Hematopoietic multipotent progenitor cell treated with erythropoietin and hydrocortisone succinate and interleukin-3 and kit ligand, for 4 days (in vitro differentiated cells): ENCODE measurements at regions not wholly inside any gene's neighbourhood (a gene's known extent, or its start where the extent isn't known, plus 50 kb on each side); places are given as distances from the start of the nearest gene placed in this dataset.
A peak's percentile ranks its signal among the peaks of the same experiment; 100 is the strongest.

Experiments used
- DNase-seq: peaks from one replicate; pipeline ENCODE4 v3.0.0-alpha.2; 2015

- no peak for DNase-seq
Observed at GRCh38 chr20:39269493-39270217, 307.5 kb downstream of the DHX35 start.

GRCh38 chr20:39268981-39269461, 306.9 kb downstream of the DHX35 start:
- peak; percentile 63 for DNase-seq

GRCh38 chr20:39268491-39268951, 306.4 kb downstream of the DHX35 start:
- DNase-seq = no peak

GRCh38 chr20:39266989-39267388, 304.8 kb downstream of the DHX35 start:
- no peak for DNase-seq

GRCh38 chr20:39264506-39265172, 302.5 kb downstream of the DHX35 start:
- peak; percentile 67 for DNase-seq

- no peak for DNase-seq
Observed at GRCh38 chr20:39263076-39263475, 300.9 kb downstream of the DHX35 start.

GRCh38 chr20:39259808-39260207, 297.7 kb downstream of the DHX35 start:
- no peak for DNase-seq

GRCh38 chr20:39259010-39259803, 297.1 kb downstream of the DHX35 start:
- DNase-seq = peak; percentile 4

GRCh38 chr20:39258253-39258652, 296.1 kb downstream of the DHX35 start:
- DNase-seq = no peak

GRCh38 chr20:39253051-39253755, 291.1 kb downstream of the DHX35 start:
- DNase-seq = no peak

- DNase-seq = no peak
Observed at GRCh38 chr20:39252035-39252434, 289.9 kb downstream of the DHX35 start.

GRCh38 chr20:39249798-39250197, 287.7 kb downstream of the DHX35 start:
- no peak for DNase-seq

- no peak for DNase-seq
Observed at GRCh38 chr20:39248862-39249485, 286.8 kb downstream of the DHX35 start.

- no peak for DNase-seq
Observed at GRCh38 chr20:39248171-39248861, 286.2 kb downstream of the DHX35 start.

- DNase-seq = no peak
Observed at GRCh38 chr20:39246436-39246835, 284.3 kb downstream of the DHX35 start.

GRCh38 chr20:39245685-39246311, 283.7 kb downstream of the DHX35 start:
- no peak for DNase-seq

- no peak for DNase-seq
Observed at GRCh38 chr20:39243962-39244361, 281.8 kb downstream of the DHX35 start.

GRCh38 chr20:39242614-39243013, 280.5 kb downstream of the DHX35 start:
- no peak for DNase-seq

GRCh38 chr20:39234520-39235095, 272.5 kb downstream of the DHX35 start:
- no peak for DNase-seq

- DNase-seq = no peak
Observed at GRCh38 chr20:39233755-39234154, 271.6 kb downstream of the DHX35 start.

GRCh38 chr20:39227416-39227815, 265.3 kb downstream of the DHX35 start:
- DNase-seq = no peak
